NCI-H1092 treated with DMSO at 0.1 percent for 48 hours (cell line): ENCODE measurements at regions not wholly inside any gene's neighbourhood (a gene's known extent, or its start where the extent isn't known, plus 50 kb on each side); places are given as distances from the start of the nearest gene placed in this dataset.
A peak's percentile ranks its signal among the peaks of the same experiment; 100 is the strongest.

Source experiments
- DNase-seq: peaks from one replicate; lab custom pipeline; 2025; lab: John Stamatoyannopoulos, UW

DNA sequence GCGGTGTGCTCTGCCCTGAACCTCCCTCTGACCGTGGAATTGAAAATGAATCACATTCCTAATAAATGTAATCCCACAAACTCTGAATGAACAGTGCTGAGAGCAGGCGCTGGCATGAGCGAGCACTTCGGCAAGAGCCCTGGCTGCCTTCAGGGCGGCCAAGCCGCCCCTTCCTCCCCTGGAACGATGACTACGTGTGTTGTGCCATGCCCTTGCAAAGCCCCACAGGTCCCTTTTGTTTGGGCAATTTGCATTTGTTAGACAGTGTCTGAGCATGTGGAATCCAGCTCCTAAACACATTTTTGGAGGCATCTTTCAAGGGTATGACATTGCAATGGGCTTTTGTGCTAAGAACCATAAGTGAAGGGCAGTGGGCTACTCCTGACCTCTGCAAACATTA lies 95.6 kb upstream of the MKI67 start:
- DNase-seq: no peak

DNA sequence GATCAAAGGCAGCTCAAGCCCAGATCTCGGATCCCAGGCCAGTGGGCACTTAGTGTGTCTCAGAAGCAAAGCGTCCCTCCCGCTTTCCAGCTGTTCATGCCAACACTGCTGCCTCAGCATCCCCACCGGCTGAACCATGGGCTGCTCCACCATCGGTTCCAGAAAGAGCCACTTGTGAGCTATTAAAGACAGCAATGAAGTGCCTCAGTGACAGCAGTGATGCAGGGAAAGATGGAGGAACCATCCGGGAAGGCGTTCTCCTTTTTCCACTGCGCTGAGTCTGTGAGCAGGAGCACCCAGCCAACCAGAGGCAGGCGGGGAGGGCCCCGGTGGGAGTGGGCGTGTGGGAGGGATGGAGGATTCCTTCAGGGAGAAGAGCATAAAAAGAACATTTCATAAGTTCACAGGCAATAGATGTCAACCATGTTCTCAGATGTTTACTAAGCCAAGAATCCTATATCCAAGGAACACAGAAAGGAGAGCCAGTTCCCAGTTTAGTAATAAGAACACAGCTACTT lies 96.2 kb upstream of the MKI67 start:
- DNase-seq: no peak

DNA sequence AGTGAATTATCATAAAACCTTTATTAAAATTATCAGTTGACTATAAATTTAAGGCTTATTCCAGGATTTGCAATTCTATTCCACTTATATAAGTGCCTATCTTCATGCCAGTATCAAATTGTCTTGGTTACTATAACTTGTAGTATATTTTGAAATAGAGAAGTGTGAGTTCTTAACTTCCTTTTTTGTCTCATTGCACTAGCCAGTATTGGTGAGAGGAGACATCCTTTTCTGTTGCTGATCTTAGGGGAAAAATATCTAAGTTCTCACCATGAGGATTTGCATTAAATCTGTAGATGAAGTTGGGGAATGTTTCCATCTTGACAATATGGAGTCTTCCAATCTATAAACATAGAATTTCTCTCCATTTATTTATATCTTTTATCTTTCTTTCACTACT lies 104.2 kb upstream of the MKI67 start:
- no peak for DNase-seq

DNA sequence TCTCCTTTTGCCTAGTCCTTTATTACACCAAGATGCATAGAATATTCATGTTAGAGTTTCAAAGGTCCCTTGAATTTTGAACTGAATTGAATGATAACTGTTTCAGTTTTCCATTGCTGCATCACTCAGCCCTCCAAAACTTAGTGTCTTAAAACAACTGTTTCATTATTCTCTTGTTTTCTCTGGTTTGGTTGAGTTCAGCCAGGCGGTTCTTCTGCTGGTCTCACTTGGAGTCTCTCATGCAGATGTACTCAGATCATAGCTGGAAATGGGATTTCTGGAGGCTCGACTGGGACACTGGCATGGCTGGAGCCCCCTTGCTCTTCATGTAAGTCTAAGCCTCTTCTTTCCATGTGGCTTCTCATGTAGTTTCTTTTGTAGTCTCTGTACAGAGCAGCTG lies 107.2 kb upstream of the MKI67 start:
- no peak for DNase-seq

DNA sequence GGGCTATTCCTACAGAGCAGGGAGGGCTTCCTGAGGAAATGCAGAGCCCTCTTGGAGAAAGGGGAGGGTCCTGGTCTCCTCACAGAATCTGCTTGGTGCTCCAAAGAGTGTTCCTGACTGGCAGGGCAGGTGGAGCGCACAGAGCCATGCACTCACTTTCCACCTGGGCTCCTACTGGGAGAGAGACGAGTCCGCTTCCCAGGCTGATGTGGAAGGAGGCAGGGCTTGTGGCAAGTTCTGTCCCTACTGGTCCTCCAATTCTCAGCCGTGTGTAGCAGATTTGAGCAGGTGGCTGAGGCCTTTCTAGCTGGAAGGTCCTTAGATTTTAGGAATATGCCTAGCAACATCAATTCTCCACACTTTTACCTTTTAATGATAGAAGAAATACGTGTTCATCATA lies 111.5 kb upstream of the MKI67 start:
- DNase-seq: no peak

DNA sequence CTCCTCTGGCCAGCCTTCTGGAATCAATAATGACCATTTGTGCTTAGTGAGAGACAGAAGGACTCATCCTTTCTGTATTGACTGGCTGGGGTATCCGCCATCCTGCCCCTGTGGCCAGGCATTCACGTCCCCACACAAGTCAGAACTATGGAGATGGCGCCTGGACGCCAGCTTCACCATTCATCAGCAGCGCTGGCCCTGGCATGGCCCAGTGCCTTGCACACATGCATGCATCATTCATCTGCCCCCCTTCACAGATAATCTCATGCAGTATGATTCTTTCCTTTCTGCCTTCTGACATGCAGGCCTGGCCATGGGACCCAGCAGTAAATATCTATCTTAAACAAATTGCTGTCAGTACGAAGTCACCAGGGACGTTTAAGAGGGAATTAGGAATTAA lies 114.8 kb upstream of the MKI67 start:
- no peak for DNase-seq

DNA sequence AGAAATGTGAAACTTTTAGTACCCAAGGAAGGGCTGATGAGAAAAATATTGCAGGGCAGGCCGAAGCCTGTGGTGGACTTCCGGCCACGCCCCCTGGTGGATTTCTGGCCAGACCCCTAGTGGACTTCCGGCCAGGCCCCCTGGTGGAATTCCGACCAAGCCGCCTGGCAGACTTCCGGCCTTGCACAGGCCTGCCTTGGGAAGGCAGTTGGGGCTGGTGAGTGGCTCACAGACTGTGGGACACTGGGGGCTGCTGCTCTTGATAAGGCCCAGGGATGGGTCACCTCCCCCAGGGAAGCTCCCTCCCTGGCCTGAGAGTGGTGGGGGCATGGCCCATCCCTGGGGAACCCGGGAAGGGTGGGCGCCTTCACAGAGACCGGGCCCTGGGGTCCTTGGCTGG lies 116.4 kb upstream of the MKI67 start:
- no peak for DNase-seq

DNA sequence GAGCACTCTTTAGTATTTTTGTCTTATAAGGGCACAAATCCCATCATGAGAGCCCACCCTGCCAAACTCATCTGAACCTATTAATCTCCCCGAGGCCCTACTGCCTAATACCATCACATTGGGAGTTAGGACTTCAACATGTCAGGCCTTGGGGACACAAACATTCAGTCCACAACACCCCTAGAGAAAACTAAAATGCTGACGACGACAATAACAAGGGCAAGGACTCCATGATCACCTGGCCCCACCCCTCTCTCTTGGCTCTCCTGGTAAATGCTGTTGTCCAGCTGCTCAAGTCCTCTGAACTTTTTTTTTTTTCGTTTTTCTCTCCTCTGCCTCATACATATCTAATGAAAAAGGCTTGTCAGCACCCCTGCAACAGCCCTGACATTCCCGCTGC lies 118.8 kb upstream of the MKI67 start:
- no peak for DNase-seq

DNA sequence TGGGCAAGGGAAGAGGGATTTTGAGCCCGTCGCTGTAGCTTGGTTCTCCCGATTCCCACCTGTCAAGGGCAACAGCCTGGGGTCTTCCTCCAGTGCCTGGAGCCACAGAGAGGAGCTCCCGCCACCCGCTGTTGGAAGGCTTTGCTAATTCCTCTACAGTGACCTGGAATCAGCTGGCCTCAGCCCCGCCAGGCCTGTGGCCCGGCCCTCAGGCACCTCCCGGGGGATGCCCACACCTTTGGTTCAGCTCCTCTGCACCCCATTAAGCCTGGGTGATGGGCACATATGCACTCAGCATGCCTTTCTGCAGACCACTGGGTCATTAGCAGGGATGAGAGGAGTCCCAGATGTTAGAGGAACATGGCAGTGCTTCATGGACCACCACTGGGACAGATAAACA lies 121.4 kb upstream of the MKI67 start:
- no peak for DNase-seq

DNA sequence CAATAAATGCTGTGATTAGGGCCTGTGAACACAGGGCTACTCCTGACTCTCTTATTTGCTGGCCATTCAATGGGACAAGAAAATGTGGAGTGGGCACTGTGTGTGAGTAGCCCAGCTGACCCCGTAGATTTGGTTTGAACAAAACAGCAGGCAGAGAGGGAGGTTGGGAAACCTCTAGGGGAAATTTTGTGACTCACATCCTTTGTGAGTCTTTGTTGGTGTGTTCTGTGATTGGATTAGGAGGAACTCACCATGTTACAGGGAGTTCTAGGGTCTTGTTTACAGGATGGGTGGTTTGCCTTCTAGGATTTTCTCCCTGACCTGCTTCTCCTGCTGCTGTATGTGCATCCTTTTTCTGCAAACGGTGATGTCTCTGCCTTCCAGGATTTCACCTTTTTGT lies 128.3 kb upstream of the MKI67 start:
- DNase-seq: no peak

DNA sequence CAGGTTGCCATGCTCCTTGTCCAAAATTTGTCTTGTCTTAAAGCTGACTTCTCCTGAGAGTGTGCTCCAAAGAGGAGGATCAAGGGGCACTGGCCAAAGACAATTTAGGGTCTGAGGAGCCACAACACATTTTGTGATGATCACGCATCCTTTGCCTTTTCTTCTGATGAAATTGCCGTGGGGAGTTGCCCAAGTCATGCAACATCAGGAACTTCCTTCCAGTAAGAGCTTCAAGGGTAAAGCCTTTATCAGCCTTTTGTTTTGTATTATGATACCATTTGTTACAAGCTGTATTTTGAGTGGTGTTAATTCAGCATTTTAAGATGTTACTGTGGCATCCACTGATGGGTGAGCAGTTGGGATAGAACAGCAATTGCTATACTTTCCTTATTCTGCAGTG lies 131.2 kb upstream of the MKI67 start:
- DNase-seq: no peak

DNA sequence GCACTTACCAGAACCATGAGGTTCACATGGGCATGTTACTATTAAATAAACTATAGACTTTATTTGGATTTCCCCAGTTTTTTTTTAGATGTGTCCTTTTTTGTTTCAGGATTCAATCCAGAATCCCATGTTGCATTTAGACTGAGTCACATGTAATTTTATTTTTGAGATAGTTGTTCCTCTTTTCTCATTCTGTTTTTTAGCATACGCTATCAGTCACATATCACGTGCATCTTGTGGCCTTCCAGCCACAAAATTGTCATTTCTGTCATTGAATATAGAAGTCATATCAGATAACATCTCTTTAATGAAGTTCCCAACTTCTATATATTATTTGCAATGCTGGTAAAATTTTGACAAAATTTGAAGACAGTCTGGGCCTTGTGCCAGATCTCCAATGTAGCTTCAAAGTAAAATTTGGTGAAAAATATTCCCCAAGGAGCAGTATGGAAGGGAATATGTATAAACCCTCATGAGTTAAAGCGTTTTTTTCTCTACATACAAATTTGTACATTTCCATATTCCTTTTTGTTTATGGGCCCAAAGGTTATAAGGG lies 132.3 kb upstream of the MKI67 start:
- no peak for DNase-seq

DNA sequence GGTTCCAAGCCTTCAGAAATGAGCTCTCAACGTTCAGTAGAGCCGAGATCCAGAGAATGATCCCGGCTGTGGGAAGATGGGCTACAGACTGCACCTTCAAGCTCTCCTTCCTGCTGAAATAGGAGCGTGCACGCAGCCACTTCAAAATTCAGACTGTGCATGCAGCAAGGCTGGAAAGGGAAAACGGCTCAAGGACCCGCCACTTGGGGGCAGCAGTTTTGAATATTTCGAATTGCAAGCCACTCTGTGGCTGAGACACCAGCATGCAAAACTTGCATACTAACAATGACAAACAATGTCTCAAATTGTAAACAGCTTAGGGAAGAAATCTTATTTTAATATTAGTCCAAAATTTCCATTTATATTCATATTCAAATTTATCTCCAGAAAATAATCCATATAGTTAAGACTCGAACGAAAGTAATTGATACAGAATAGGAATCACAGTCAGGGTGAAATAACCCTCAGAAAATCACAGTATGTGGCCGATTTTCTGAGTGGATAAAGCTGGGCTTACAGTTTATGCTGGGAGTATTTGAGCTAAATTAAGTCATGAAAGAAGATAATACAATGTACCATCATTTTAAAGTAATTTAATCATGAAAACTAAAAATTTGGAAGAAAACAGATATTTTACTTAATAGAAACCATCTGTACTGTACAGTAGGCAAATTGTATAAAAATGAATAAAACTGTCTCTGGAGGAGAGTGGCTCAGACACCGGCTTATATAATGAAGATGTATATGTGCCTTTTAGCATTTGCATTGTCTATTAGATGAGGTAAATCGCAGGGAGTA lies 137.9 kb upstream of the MKI67 start:
- peak; percentile 43 for DNase-seq

DNA sequence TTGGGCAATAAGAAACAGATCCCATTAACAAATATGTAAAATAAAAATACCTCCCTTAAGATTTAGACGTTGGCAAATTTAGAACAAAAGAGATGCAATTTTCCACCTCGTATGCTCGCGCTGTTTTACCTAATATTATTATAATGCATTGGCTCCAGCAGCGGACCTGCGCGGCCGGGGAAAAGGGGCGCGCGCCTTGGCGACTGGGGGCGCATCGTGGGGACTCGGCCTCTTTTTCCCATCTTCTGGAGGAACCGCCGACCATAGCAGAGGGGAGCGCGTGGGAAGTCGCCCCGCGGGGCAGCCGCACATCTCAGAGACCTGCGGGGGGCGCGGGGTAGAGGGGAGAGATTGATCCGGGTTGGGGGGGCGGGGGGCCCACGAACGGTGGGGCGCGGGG lies 139.4 kb upstream of the MKI67 start:
- no peak for DNase-seq

DNA sequence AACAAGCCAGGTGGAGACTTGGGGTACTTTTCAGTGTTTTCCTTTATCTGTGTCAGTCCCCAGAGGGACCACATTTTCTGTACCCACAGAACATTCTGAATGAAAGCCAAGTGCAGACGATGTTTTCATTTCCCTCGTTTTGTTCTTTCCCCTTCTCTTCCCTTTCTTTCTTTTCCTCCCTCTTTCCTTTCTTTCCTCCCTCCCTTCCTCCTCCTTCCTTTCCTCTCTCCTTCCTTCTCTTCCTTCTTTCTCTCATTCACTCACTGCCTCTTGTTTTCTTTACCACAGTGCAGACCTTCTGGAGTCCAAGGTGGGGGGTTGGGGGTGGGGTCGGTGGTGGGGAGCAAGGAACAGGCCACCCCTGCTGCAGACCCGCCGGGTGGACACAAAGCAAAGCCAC lies 141.4 kb upstream of the MKI67 start:
- DNase-seq: no peak

DNA sequence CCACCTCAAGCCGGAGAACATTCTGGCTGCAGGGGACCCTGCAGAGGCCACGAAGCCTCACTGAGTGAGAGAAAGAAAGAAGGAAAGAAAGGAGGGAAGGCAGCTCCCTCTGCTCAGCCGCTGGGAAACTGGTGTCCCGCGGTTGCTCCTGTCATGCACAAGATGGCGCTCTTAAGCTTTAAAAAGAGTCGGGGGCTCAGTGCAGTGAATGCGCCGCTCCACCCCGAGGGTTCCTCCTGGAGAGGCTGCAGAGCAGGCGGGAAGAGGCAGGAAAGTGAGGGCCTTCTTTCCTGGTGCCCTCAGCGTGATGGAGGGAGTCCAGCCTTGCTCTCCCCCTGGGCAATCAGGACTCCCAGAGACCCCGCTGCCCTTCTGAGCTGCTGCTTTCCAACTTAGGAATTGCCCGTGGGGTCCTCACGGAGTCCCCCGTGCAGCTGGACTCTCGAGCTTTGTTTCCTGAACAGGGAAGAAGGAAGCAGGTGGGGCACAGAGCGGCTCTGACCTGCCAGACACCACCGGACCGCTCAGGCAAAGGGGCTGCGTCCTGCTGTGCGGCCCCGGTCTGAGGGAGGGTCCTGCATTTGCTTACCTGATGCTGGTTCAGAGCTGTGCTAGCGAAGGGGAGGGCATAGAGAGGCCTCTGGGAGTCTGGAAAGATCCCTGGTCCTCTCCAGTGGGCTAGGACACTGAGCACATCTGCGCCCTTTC lies 141.9 kb upstream of the MKI67 start:
- peak; percentile 41 for DNase-seq

DNA sequence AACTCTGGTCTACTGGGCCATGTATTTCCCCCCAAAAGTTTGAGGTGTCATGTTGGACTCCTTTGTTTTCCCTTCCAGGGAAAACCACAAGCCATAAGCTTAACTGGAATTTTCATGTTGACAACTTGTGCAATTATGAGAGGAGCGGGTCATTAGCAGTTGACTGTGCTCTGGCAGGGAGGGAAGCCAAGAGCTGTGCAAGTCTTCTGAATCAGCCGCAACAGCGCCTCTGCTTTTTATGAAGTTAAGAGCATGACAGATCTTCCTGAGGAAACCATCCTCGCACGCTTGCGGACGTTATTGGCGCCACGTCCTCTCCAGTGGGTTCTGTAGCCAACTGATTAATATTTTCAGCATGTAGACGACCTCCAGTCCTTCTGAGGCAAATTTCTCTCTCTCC lies 148.7 kb upstream of the MKI67 start:
- peak; percentile 14 for DNase-seq

DNA sequence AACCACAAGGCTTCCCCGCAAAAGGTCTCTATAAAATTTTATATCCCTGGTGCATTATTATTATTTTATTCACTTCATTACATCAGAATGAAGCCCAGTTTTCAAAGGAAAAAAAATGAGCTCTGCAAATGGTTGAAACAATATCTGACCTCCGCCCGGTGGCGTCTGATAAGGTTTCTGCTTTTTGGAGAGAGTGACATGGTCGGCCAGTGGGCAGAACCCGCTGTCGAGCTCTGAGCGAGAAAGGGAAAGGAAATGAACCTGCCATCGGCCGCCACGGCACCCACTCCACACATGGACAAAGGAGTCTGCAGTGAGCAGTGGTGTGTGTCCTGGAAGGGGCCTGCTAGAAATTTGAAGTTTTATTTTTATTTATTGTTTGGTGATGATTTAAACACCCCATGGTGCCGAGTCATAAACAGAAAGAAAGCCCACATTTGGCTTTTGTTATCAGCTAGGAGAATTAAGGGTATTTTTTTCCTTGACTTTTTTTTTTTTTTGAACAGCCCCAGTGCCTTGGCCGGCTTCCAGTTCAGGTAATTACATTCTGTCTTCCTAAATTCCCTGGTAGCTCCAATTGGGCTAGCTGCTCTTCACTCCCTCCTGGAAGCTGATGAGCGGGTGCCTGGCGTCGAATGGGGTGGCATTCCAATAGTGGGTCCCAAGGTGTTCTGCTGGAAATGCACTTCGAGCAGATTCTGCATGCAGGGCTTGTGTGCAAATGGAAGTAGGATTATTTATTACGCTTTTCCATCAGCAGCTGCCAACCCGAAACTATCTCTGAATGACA lies 149.4 kb upstream of the MKI67 start:
- peak; percentile 18 for DNase-seq

DNA sequence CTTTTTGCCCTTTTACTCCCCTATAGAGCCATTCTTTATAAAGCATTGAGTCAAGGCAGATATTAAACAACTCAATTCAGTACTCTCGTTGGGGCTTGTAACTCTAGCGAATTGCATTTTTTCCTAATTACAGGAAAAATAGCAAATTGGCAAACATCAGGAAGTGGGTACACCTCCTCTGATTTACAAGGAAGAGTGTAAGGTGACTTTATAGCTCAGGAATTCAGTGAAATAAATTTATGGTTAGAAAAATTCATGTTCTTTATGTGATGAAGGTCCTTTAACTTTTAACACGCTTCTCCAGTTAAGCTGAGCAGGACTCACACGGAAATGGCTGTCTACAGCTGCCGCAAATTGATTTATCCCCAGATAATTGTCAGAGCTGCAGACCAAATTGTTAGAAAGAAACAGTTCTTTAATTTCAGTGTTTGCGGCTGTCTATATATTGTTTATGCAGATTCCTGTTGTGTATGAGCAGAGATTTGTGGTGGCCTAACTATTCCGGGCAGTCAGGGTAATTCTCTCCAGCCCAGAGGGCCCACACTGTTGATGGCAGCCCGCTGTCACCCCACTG lies 151.1 kb upstream of the MKI67 start:
- no peak for DNase-seq

DNA sequence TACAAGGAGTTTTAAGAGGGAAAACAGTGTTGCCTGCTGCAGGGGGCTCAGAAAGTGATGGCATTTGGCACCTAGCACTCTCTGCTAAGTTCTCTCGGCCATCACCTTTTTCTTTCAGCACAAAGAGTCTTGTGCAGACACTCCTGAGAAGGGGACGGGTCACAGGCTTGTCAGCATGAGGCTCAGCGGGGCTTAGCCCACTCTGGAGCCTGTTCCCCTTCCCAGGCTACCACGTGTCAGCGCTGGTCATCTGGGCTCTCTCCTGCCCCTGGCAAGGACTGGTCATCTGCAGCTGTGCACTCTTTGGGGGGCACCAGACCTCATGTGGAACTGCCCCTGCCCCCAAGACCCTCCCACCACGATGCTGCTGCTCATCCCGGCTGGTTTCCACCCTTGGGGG lies 152.1 kb upstream of the MKI67 start:
- no peak for DNase-seq

DNA sequence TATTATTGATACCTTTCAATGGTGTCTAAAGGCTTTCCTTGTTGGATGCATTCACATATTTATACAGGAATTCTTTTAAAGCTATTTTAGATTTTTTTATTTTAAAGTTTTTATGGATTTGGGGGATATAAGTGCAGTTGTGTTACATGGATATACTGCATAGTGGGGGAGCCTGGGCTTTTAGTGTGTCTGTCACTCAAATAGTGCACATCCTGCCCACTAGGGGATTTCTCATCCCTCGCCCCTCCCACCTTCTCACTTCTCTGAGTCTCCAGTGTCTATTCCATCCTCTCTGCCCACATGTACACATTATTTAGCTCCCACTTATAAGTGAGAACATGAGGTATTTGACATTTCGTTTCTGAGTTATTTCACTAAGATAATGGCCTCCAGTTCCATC lies 154.0 kb upstream of the MKI67 start:
- DNase-seq: no peak

DNA sequence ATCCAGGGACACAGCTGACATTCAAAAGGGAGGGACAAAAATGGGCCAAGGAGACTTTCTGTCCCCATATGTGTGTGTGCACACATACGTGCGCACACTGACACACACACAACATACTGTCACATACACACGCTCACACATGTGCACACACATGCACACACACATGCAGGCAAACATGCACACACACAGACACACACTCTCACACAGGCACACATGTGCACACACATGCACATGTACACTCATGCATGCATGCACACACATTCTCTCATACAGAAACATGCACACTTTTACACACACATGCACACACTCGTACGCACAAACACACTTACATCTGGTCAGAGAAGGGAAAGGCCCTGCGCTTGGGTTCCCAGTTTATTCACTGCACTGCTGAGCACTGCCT lies 155.1 kb upstream of the MKI67 start:
- DNase-seq: no peak
